Testis (tissue), 2 donors: ENCODE measurements at regions not wholly inside any gene's neighbourhood (a gene's known extent, or its start where the extent isn't known, plus 50 kb on each side); places are given as distances from the start of the nearest gene placed in this dataset.

Experiments
- POLR2A ChIP-seq: fragments of 450-650 bp; IDR thresholded peaks from one replicate; pipeline ENCODE4 v1.6.1; 2017; ENCODE audit warnings: antibody characterized with exemption, mild to moderate bottlenecking, moderate library complexity
- TF ChIP-seq, protein P1 (sequence below), 3 experiments: fragments of 450-650 bp in 2 of 3; fragments of 200-600 bp in 1 of 3; sonication (generic) in 1 of 3; IDR thresholded peaks; one replicate each; pipeline ENCODE4 v1.5.1; 2016 to 2019; ENCODE audit warnings: antibody characterized with exemption in 3 of 3, mild to moderate bottlenecking in 2 of 3, moderate library complexity in 1 of 3

DNA sequence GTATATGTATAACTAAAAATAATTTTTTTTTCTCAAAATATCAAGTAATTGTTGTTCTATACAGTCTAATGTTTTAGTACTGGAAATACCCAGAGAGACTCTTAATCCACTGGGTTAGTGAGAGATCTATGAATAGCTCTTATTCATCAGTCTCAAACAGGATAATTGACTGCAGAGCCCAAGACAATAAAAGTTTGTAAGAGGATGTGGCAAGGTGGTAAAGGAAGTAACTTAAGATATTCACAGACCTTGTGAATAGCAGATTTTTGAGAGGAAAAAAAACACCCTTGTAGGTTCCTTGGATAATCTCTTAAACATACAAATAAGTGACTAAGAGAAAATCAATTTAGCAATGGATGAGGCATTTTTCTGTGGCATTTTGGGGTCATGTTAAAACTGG lies 210.9 kb upstream of the FAM241A start:
- TF ChIP-seq, protein P1, sequence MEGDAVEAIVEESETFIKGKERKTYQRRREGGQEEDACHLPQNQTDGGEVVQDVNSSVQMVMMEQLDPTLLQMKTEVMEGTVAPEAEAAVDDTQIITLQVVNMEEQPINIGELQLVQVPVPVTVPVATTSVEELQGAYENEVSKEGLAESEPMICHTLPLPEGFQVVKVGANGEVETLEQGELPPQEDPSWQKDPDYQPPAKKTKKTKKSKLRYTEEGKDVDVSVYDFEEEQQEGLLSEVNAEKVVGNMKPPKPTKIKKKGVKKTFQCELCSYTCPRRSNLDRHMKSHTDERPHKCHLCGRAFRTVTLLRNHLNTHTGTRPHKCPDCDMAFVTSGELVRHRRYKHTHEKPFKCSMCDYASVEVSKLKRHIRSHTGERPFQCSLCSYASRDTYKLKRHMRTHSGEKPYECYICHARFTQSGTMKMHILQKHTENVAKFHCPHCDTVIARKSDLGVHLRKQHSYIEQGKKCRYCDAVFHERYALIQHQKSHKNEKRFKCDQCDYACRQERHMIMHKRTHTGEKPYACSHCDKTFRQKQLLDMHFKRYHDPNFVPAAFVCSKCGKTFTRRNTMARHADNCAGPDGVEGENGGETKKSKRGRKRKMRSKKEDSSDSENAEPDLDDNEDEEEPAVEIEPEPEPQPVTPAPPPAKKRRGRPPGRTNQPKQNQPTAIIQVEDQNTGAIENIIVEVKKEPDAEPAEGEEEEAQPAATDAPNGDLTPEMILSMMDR (IDR thresholded peaks at IDR 0.05): no peak
- TF ChIP-seq POLR2A: no peak
